ENCODE measurements at regions not wholly inside any gene's neighbourhood (a gene's known extent, or its start where the extent isn't known, plus 50 kb on each side); places are given as distances from the start of the nearest gene placed in this dataset.

GRCh38 chr12:46480724-46481123 is 108.2 kb upstream of the SLC38A2 start:
- TF ChIP-seq ELF1 (IDR thresholded peaks at IDR 0.05) (no peak), TAF1 (IDR thresholded peaks at IDR 0.05; ENCODE audit: borderline replicate concordance, low read depth, low read length) (no peak), EP300 (IDR thresholded peaks at IDR 0.05; ENCODE audit: borderline replicate concordance in 1 of 2, low read depth in 1 of 2, low read length in 1 of 2) (no peak)
- TF ChIP-seq, protein P1, sequence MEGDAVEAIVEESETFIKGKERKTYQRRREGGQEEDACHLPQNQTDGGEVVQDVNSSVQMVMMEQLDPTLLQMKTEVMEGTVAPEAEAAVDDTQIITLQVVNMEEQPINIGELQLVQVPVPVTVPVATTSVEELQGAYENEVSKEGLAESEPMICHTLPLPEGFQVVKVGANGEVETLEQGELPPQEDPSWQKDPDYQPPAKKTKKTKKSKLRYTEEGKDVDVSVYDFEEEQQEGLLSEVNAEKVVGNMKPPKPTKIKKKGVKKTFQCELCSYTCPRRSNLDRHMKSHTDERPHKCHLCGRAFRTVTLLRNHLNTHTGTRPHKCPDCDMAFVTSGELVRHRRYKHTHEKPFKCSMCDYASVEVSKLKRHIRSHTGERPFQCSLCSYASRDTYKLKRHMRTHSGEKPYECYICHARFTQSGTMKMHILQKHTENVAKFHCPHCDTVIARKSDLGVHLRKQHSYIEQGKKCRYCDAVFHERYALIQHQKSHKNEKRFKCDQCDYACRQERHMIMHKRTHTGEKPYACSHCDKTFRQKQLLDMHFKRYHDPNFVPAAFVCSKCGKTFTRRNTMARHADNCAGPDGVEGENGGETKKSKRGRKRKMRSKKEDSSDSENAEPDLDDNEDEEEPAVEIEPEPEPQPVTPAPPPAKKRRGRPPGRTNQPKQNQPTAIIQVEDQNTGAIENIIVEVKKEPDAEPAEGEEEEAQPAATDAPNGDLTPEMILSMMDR (IDR thresholded peaks at IDR 0.05), result no peak
